ENCODE measurements at regions not wholly inside any gene's neighbourhood (a gene's known extent, or its start where the extent isn't known, plus 50 kb on each side); places are given as distances from the start of the nearest gene placed in this dataset.

GRCh38 chr5:174340226-174340625 lies 294.7 kb downstream of the NSG2 start:
- TF ChIP-seq POLR2AphosphoS5 (IDR thresholded peaks at IDR 0.05; ENCODE audit: borderline replicate concordance, low read depth, low read length) (no peak), EZH2 (IDR thresholded peaks at IDR 0.05) (no peak), FOXP2 (optimal IDR thresholded peaks at IDR 0.05; ENCODE audit: control extremely low read depth, extremely low read length, insufficient read depth) (no peak)
